ENCODE measurements at regions not wholly inside any gene's neighbourhood (a gene's known extent, or its start where the extent isn't known, plus 50 kb on each side); places are given as distances from the start of the nearest gene placed in this dataset.

GRCh38 chr2:16171425-16171920, 231.1 kb downstream of the MYCN start:
- Histone ChIP-seq H4K20me1 (ENCODE audit: insufficient read depth) (no peaks in the 10 kb centered on the region), H3K36me3 (replicated peaks in 1 of 2; ENCODE audit: control insufficient read depth in 1 of 2, insufficient read depth in 2 of 2, low read length in 1 of 2) (no peaks in the 10 kb centered on the region), H3F3A (replicated peaks; ENCODE audit: insufficient read depth) (no peaks in the 10 kb centered on the region), H3K9me2 (no peaks in the 10 kb centered on the region), H2AFZ (ENCODE audit: low read depth) (no peak overlapping the region), H3K79me2 (ENCODE audit: insufficient read depth) (no peaks in the 10 kb centered on the region), H3K9ac (no peak overlapping the region), H3K27me3 (ENCODE audit: insufficient read depth) (no peaks in the 10 kb centered on the region), H3K27ac (ENCODE audit: low read depth in 2 of 2, low read length in 1 of 2) (no peak overlapping the region), H3K4me2 (no peak overlapping the region), H3K4me3 (ENCODE audit: low read depth in 2 of 2, low read length in 1 of 2) (no peak overlapping the region), H3K4me1 (ENCODE audit: control insufficient read depth in 1 of 2, insufficient read depth in 2 of 2, low read depth in 1 of 2, low read length in 1 of 2) (no peaks in the 10 kb centered on the region; a peak in 1 of 4 replicates), H3K9me3 (peaks cover 3% of the 10 kb centered on the region; the same call in 1 of the 2 replicates)
- DNase-seq: no peak
- TF ChIP-seq CTCF (IDR thresholded peaks at IDR 0.05) (no peak), PBX3 (IDR thresholded peaks at IDR 0.05) (no peak), TCF12 (IDR thresholded peaks at IDR 0.05) (no peak), USF2 (IDR thresholded peaks at IDR 0.05; ENCODE audit: borderline replicate concordance, low read depth, low read length) (no peak), SIN3A (IDR thresholded peaks at IDR 0.05; ENCODE audit: borderline replicate concordance, low read depth, low read length) (no peak), FOXM1 (IDR thresholded peaks at IDR 0.05; ENCODE audit: low read depth) (no peak), EZH2phosphoT487 (IDR thresholded peaks at IDR 0.05; ENCODE audit: borderline replicate concordance, low read depth) (no peak), MEF2A (IDR thresholded peaks at IDR 0.05; ENCODE audit: borderline replicate concordance, low read depth) (no peak), TEAD4 (IDR thresholded peaks at IDR 0.05; ENCODE audit: borderline replicate concordance, insufficient read depth) (no peak), FOSL2 (IDR thresholded peaks at IDR 0.05; ENCODE audit: borderline replicate concordance, low read depth) (no peak), CHD2 (IDR thresholded peaks at IDR 0.05; ENCODE audit: low read length, partially characterized antibody) (no peak), GATA2 (CRISPR knock-in tag; IDR thresholded peaks at IDR 0.05) (no peak)
- ChIA-PET POLR2A (no interaction called here), CTCF (interaction anchor here (1.0 to 2.4 kb wide), 3 partner anchors 9 to 232 kb away, joined by 3 to 5 read pairs (median 3); no protein-coding TSS in a partner anchor)
- 27% methylated on average over 3 of the region's 3 CpGs for WGBS (ENCODE audit: low lambda C conversion rate)
